Peyer's patch (tissue), 4 donors: ENCODE measurements at regions not wholly inside any gene's neighbourhood (a gene's known extent, or its start where the extent isn't known, plus 50 kb on each side); places are given as distances from the start of the nearest gene placed in this dataset.

Experiments
- DNase-seq, 3 donors: peaks; one replicate each; pipeline ENCODE4 v3.0.0-alpha.2; 2017 to 2019
- H3K27ac ChIP-seq, 4 donors: fragments of 200-600 bp; sonication (generic); one replicate each; pipeline ENCODE4 v1.5.1; 2016 to 2019
- H3K27me3 ChIP-seq, 2 donors: fragments of 200-600 bp; sonication (generic); one replicate each; pipeline ENCODE4 v1.5.1; 2019
- H3K36me3 ChIP-seq, 3 donors: fragments of 200-600 bp; sonication (generic); one replicate each; pipeline ENCODE4 v1.5.1; 2016 to 2019
- H3K4me1 ChIP-seq, 4 donors: fragments of 200-600 bp; sonication (generic); one replicate each; pipeline ENCODE4 v1.5.1; 2016 to 2019
- H3K4me3 ChIP-seq, 4 donors: fragments of 200-600 bp; sonication (generic); 1 replicate in 3 of 4; 2 replicates in 1 of 4; pipeline ENCODE4 v1.5.1; 2016 to 2019; ENCODE audit warnings: mild to moderate bottlenecking in 1 of 4
- H3K9me3 ChIP-seq, 4 donors: fragments of 200-600 bp; sonication (generic); one replicate each; pipeline ENCODE4 v1.5.1; 2016 to 2019; ENCODE audit warnings: mild to moderate bottlenecking in 1 of 4
- CTCF ChIP-seq, 6 experiments: fragments of 450-650 bp in 4 of 6; fragments of 200-600 bp in 2 of 6; sonication (generic) in 1 of 6; IDR thresholded peaks; one replicate each; pipeline ENCODE4 v1.5.1; 2017 to 2019; ENCODE audit warnings: antibody characterized with exemption in 6 of 6, mild to moderate bottlenecking in 3 of 6, moderate library complexity in 1 of 6
- POLR2A ChIP-seq, 2 donors: fragments of 450-650 bp; IDR thresholded peaks; one replicate each; pipeline ENCODE4 v1.5.1; 2017; ENCODE audit warnings: antibody characterized with exemption in 2 of 2, mild to moderate bottlenecking in 2 of 2, moderate library complexity in 2 of 2

GRCh38 chr4:33187035-33187434 lies 2466.9 kb downstream of the PCDH7 start:
- Histone ChIP-seq H3K4me3 (no peak overlapping the region), H3K27ac (no peak overlapping the region), H3K36me3 (no peaks in the 10 kb centered on the region), H3K4me1 (no peaks in the 10 kb centered on the region), H3K9me3 (no peaks in the 10 kb centered on the region), H3K27me3 (no peaks in the 10 kb centered on the region)
- TF ChIP-seq CTCF (IDR thresholded peaks at IDR 0.05) (no peak), POLR2A (IDR thresholded peaks at IDR 0.05) (no peak)
- DNase-seq = no peak

GRCh38 chr4:33188733-33189132 lies 2468.6 kb downstream of the PCDH7 start:
- no peaks in the 10 kb centered on the region for H3K4me1 ChIP-seq
- TF ChIP-seq POLR2A (IDR thresholded peaks at IDR 0.05) = no peak
- no peak for TF ChIP-seq CTCF (IDR thresholded peaks at IDR 0.05)
- no peaks in the 10 kb centered on the region for H3K36me3 ChIP-seq

DNA sequence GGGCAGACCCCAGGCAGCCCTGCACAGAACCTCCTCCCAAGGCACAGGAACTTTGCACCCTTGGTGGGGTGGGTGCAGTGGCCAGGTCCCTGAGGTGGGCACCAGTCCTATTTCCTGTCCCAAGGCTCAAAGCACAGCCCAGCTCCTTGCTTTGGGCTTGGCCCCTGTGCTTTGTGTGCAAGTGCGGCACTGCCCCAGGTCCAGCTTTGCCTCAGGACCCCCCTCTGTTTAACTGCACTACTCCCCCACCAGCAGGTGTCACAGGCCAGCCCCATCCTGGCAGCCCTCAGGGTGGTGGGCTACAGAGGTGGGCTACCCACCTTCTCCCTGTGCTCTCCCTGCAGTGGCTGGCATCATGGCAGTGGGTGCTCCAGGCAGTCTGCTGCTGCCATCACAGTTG lies 2469.0 kb downstream of the PCDH7 start:
- H3K4me1 ChIP-seq = no peaks in the 10 kb centered on the region
- TF ChIP-seq CTCF (IDR thresholded peaks at IDR 0.05) (no peak), POLR2A (IDR thresholded peaks at IDR 0.05) (no peak)
- no peak for DNase-seq
- no peak overlapping the region for H3K27ac ChIP-seq
- H3K9me3 ChIP-seq = no peaks in the 10 kb centered on the region
- H3K27me3 ChIP-seq = no peaks in the 10 kb centered on the region
- H3K4me3 ChIP-seq = no peak overlapping the region
- H3K36me3 ChIP-seq = no peaks in the 10 kb centered on the region

More at GRCh38 chr4:33188733-33189132, 2468.6 kb downstream of the PCDH7 start:
- H3K27me3 ChIP-seq = no peaks in the 10 kb centered on the region
- no peak for DNase-seq
- no peak overlapping the region for H3K4me3 ChIP-seq
- H3K27ac ChIP-seq = no peak overlapping the region
- no peaks in the 10 kb centered on the region for H3K9me3 ChIP-seq

DNA sequence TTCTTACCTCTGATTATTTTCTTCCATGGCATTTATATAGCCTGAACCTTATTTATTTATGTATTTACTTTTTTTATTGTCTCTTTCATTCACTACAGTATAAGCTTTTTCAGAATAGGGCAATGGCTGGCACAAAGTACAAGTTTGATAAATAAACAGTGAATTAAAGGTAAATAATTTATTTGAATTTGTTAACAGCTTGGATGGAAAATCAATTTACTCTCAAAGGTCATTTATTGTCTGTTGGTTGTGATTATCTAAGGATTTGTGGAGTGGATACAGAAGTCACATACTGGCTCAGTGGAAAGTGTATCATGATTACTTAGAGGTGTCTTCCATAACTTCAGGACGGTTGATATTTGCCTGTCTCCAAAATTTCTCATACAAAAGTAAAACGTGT lies 2472.9 kb downstream of the PCDH7 start:
- TF ChIP-seq POLR2A (IDR thresholded peaks at IDR 0.05) = no peak
- TF ChIP-seq CTCF (IDR thresholded peaks at IDR 0.05) = no peak
- H3K4me1 ChIP-seq = no peaks in the 10 kb centered on the region
- H3K27me3 ChIP-seq = no peaks in the 10 kb centered on the region
- no peak overlapping the region for H3K4me3 ChIP-seq
- H3K9me3 ChIP-seq = no peaks in the 10 kb centered on the region
- H3K27ac ChIP-seq = no peak overlapping the region
- DNase-seq = no peak
- no peaks in the 10 kb centered on the region for H3K36me3 ChIP-seq

GRCh38 chr4:33200377-33200776 lies 2480.2 kb downstream of the PCDH7 start:
- TF ChIP-seq CTCF (IDR thresholded peaks at IDR 0.05) (no peak), POLR2A (IDR thresholded peaks at IDR 0.05) (no peak)
- Histone ChIP-seq H3K9me3 (no peaks in the 10 kb centered on the region), H3K27me3 (no peaks in the 10 kb centered on the region), H3K4me1 (no peaks in the 10 kb centered on the region), H3K36me3 (no peaks in the 10 kb centered on the region), H3K27ac (no peak overlapping the region), H3K4me3 (no peak overlapping the region)
- no peak for DNase-seq

- no peak for DNase-seq
Observed at GRCh38 chr4:33218238-33218637, 2498.1 kb downstream of the PCDH7 start.

More at GRCh38 chr4:33218238-33218637, 2498.1 kb downstream of the PCDH7 start:
- Histone ChIP-seq H3K9me3 (no peaks in the 10 kb centered on the region), H3K4me3 (no peak overlapping the region), H3K36me3 (no peaks in the 10 kb centered on the region), H3K27me3 (no peaks in the 10 kb centered on the region), H3K4me1 (no peaks in the 10 kb centered on the region), H3K27ac (no peak overlapping the region)
- TF ChIP-seq POLR2A (IDR thresholded peaks at IDR 0.05) (no peak), CTCF (IDR thresholded peaks at IDR 0.05) (no peak)
